ENCODE measurements at regions not wholly inside any gene's neighbourhood (a gene's known extent, or its start where the extent isn't known, plus 50 kb on each side); places are given as distances from the start of the nearest gene placed in this dataset.
"Not testable (repeated sequence)": the region's sequence is repeated elsewhere in the genome, so short reads cannot be mapped to it uniquely, and the experiment has no call there.

DNA sequence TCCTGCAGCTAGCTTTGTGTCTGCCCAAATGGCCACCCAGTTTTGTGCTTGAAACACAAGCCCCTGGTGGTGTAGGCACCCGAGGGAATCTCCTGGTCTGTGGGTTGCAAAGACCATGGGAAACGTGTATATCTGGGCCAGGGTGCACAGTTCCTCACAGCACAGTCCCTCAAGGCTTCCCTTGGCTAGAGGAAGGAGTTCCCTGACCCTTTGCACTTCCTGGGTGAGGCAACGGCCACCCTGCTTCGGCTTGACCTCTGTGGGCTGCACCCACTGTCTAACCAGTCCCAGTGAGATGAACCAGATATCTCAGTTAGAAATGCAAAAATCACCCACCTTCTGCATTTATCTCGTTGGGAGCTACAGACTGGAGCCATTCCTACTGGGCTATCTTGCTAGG is 865.0 kb upstream of the ACO1 start:
- Histone ChIP-seq H3K27me3 (replicated peaks; ENCODE audit: control insufficient read depth, insufficient read depth, low read length) (no peaks in the 10 kb centered on the region), H3K9ac (ENCODE audit: low read length) (no peak overlapping the region), H3K9me3 (ENCODE audit: control insufficient read depth, low read length) (no peaks in the 10 kb centered on the region), H3K4me1 (ENCODE audit: control insufficient read depth, insufficient read depth, low read length) (no peaks in the 10 kb centered on the region), H3K4me3 (ENCODE audit: low read length) (no peak overlapping the region), H3K36me3 (ENCODE audit: control insufficient read depth, insufficient read depth, low read length, severe bottlenecking) (no peaks in the 10 kb centered on the region)
- DNase-seq (ENCODE audit: low read depth), result no peak

DNA sequence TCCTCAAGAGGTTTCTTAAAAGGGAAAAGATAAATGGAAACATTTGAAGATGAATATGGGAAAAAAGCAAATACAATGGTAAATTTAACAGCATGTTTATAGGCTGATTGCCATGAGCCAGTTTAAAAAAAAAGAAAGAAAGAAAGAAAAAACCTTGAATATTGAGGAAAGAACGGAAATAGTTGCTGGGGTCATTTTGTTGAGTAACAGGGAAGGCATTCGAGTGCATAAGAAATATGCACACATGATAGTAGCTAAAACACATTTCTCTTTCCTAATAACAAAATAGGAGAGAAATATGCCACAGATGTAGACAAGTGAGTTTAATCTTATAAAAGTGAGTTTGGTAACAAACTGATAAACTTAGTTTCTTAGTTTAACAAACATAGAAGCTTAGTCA is 864.6 kb upstream of the ACO1 start:
- no peak overlapping the region for H3K9ac ChIP-seq (ENCODE audit: low read length)
- H3K36me3 ChIP-seq (ENCODE audit: control insufficient read depth, insufficient read depth, low read length, severe bottlenecking), result no peaks in the 10 kb centered on the region
- DNase-seq (ENCODE audit: low read depth), result peak; percentile 49
- no peaks in the 10 kb centered on the region for H3K9me3 ChIP-seq (ENCODE audit: control insufficient read depth, low read length)
- no peaks in the 10 kb centered on the region for H3K4me1 ChIP-seq (ENCODE audit: control insufficient read depth, insufficient read depth, low read length)
- H3K4me3 ChIP-seq (ENCODE audit: low read length), result no peak overlapping the region
- no peaks in the 10 kb centered on the region for H3K27me3 ChIP-seq (replicated peaks; ENCODE audit: control insufficient read depth, insufficient read depth, low read length)

DNA sequence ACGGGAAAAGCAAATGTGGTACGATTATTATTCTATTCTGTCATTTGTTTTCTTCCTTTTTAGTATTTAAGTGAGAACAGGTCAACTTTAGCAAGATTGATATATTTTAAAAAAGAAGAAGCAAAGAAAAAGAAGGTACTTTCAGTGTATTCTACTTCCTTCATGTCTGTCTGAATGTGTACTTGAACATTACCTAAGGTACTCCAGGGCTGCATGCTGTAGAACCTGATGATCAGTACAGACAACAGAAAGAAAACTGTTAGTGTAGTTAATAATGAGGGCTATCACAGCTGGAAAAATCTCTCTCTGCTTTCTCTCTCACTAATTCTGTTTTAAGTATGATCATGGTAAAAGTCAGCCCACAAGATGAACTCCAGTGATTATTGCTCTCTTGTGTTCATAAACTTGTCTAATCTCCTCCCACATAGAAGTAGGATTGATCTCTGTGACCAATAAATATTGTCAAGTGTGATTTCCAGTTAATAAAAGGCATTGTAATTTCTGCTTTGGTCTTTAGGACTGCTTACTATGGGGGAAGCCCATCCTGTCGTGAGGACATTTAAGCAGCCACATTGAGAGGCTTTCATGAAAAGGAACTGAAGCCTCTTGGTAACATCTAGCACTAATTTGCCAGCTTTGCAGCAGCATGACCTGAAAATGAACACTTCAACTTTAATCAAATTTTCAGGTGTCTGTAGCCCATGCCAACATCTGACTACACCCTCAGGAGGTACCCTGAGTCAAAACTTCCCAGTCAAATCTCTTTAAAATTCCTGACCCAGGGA is 864.0 kb upstream of the ACO1 start:
- Histone ChIP-seq H3K9me3 (ENCODE audit: control insufficient read depth, low read length) (peaks cover 3% of the 10 kb centered on the region), H3K27me3 (replicated peaks; ENCODE audit: control insufficient read depth, insufficient read depth, low read length) (no peaks in the 10 kb centered on the region), H3K9ac (ENCODE audit: low read length) (no peak overlapping the region), H3K4me3 (ENCODE audit: low read length) (no peak overlapping the region), H3K4me1 (ENCODE audit: control insufficient read depth, insufficient read depth, low read length) (no peaks in the 10 kb centered on the region), H3K36me3 (ENCODE audit: control insufficient read depth, insufficient read depth, low read length, severe bottlenecking) (no peaks in the 10 kb centered on the region)
- DNase-seq (ENCODE audit: low read depth), result no peak

DNA sequence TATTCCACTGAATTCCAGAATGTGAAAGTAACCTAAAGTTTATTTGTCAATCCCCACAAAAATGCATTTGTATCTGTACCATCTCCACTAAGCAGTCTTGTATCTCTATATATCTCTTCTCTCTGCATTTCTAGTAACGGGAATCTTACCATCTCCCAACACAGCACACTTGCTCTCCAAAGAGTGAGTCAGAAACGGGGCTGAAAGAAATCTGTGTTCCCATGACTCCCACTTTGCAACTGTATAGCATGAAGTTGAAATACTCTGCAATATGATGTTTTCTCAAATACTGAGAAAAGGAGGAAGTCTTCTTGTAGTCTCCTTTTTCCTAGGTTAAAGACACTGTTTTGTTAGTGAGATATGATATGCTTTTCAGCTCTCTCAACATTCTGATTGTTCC is 848.8 kb upstream of the ACO1 start:
- no peaks in the 10 kb centered on the region for H3K36me3 ChIP-seq (ENCODE audit: control insufficient read depth, insufficient read depth, low read length, severe bottlenecking)
- no peak overlapping the region for H3K4me3 ChIP-seq (ENCODE audit: low read length)
- no peaks in the 10 kb centered on the region for H3K27me3 ChIP-seq (replicated peaks; ENCODE audit: control insufficient read depth, insufficient read depth, low read length)
- peak; percentile 15 for DNase-seq (ENCODE audit: low read depth)
- H3K9me3 ChIP-seq (ENCODE audit: control insufficient read depth, low read length), result no peaks in the 10 kb centered on the region
- H3K9ac ChIP-seq (ENCODE audit: low read length), result no peak overlapping the region
- no peaks in the 10 kb centered on the region for H3K4me1 ChIP-seq (ENCODE audit: control insufficient read depth, insufficient read depth, low read length)

DNA sequence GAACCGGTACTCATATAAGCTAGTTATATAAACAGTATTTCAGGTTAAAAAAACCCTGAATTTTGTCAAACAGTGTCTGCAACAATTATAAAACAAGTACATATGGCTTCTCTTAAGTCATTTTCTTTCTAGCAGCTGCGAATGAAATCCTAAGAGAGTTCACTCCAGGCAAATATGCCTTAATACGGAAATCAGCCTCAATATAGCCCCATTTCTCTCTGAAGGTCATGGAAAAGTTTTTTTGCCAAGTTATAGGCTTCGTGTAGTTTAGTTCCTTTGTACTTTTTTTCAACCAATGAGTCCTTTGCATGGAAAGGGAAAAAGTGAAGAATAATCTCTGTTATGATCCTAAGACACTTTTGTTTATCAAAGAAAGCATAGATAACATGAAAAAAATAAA is 848.0 kb upstream of the ACO1 start:
- Histone ChIP-seq H3K36me3 (ENCODE audit: control insufficient read depth, insufficient read depth, low read length, severe bottlenecking) (no peaks in the 10 kb centered on the region), H3K4me1 (ENCODE audit: control insufficient read depth, insufficient read depth, low read length) (peaks cover 1% of the 10 kb centered on the region)
- no peak for DNase-seq (ENCODE audit: low read depth)

DNA sequence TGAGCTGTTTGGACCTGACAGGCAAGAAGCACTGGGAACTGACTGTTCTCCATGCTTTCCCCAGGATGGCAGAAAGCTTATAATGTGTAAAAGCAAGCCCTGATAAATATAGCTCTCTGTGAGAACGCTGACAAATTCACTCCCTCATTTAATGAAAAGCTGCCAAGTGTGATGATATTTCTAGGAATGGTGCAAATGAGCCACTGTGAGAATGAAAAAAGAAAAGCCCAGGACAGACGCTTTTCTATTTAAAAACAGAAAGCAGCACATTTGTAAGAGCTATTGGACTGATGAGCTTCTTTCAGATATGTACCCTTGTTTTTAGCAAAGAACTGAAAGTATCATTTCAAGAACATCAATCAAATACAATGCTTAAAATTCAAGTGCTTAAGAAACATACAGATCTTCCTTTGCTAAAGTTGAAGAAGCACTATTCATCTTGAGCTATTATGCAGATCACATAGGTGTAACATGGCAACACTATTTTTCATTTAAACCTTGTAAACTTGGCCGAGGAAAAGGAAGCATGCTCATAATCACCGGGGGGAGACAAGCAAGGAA is 842.6 kb upstream of the ACO1 start:
- DNase-seq (ENCODE audit: low read depth), result peak; percentile 5
- Histone ChIP-seq H3K4me1 (ENCODE audit: control insufficient read depth, insufficient read depth, low read length) (peaks cover 15% of the 10 kb centered on the region), H3K9ac (ENCODE audit: low read length) (no peak overlapping the region), H3K36me3 (ENCODE audit: control insufficient read depth, insufficient read depth, low read length, severe bottlenecking) (no peaks in the 10 kb centered on the region), H3K9me3 (ENCODE audit: control insufficient read depth, low read length) (no peaks in the 10 kb centered on the region), H3K27me3 (replicated peaks; ENCODE audit: control insufficient read depth, insufficient read depth, low read length) (no peaks in the 10 kb centered on the region), H3K4me3 (ENCODE audit: low read length) (peak overlapping the region; percentile 2)

More for the DNA sequence above, 848.0 kb upstream of the ACO1 start:
- H3K27me3 ChIP-seq (replicated peaks; ENCODE audit: control insufficient read depth, insufficient read depth, low read length), result no peaks in the 10 kb centered on the region
- no peaks in the 10 kb centered on the region for H3K9me3 ChIP-seq (ENCODE audit: control insufficient read depth, low read length)
- no peak overlapping the region for H3K9ac ChIP-seq (ENCODE audit: low read length)
- H3K4me3 ChIP-seq (ENCODE audit: low read length), result no peak overlapping the region

DNA sequence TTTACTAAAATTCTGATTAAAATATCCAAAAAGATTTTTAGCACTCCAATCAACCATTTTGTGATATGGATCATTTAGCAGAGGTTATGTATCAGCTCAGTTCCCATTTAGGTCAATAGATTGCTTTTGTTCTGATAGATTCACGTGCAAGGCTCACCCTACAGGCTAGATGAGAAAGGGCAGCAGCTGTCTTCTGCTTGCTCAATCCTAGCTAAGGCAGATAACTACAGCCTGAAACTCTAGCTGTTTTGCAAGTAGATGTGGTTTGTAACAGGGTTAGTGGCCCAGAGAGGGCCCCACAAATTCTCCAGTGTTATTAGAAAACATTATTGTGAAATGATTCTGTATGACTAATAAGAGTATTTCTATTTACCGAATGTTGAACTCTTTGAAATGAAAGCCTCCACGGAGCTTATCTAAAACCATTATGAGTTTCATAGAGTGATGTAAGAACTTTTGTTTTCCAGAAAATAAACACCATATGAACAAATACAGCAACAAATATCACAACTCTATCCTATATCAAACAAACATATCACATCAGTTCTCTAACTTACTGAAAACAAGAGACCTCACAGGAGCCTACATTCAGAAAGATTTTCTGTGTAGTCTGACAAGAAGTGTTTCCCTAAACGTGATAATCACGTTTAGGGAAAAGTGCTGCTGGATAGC is 841.9 kb upstream of the ACO1 start:
- Histone ChIP-seq H3K27me3 (replicated peaks; ENCODE audit: control insufficient read depth, insufficient read depth, low read length) (no peaks in the 10 kb centered on the region), H3K36me3 (ENCODE audit: control insufficient read depth, insufficient read depth, low read length, severe bottlenecking) (no peaks in the 10 kb centered on the region), H3K9ac (ENCODE audit: low read length) (no peak overlapping the region), H3K9me3 (ENCODE audit: control insufficient read depth, low read length) (no peaks in the 10 kb centered on the region), H3K4me3 (ENCODE audit: low read length) (peak overlapping the region; percentile 9), H3K4me1 (ENCODE audit: control insufficient read depth, insufficient read depth, low read length) (peaks cover 15% of the 10 kb centered on the region)
- DNase-seq (ENCODE audit: low read depth), result peak; percentile 86

DNA sequence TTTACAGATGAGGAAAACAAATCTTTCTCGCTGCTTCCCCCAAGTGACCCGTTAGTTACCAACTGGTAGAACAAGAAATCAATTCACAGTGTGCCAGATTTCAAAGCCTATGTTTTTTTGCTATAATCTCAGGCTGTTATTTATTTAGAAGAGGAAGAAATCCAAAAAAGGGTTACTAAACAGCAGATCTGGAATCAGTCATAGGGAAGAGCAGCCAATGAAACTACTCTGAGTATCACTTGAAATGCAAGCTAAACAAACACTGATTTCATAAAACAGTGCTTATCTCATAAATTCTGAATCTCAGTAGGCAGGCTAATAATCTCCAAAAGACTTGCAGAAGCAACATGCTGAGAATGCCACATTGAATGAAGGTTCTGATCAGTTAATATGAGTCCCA is 829.5 kb upstream of the ACO1 start:
- H3K36me3 ChIP-seq (ENCODE audit: control insufficient read depth, insufficient read depth, low read length, severe bottlenecking), result no peaks in the 10 kb centered on the region
- DNase-seq (ENCODE audit: low read depth), result no peak

DNA sequence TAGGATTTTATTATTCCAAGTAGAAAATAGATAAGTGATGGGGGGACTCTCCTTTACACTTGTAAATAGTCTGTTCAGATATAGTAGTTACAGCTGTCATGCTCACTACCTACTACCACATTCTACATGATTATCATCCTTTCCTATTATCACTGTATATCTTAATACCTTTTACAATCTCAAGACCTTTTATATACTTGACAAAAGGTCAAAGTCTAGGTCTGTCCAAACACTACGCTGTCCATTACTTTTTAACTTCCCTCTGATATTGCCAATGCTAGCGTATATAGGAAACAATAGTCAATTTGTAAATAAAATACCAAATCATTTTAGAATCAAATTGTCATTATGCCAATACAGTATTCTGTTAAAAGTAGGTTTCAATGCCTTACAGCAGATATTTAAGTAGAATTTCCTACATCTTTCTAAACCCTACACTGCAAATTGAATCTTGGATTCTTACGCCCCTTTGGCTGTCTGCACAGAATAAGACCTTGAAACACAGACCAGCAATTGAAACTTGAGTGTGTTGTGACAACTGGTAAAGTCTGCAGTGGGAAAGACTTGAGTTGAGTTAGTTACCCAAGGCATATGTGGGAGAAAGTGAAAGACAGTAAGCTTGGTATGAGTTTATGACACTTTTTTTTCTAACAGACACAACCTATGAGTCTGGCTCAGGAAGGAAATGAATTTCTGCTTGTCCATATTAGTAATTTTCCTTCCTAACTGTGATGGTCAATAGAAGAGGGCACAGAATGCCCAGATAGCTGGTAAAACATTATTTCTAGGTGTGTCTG is 827.6 kb upstream of the ACO1 start:
- no peak overlapping the region for H3K9ac ChIP-seq (ENCODE audit: low read length)
- no peaks in the 10 kb centered on the region for H3K36me3 ChIP-seq (ENCODE audit: control insufficient read depth, insufficient read depth, low read length, severe bottlenecking)
- H3K4me3 ChIP-seq (ENCODE audit: low read length), result no peak overlapping the region
- no peak for DNase-seq (ENCODE audit: low read depth)
- no peaks in the 10 kb centered on the region for H3K4me1 ChIP-seq (ENCODE audit: control insufficient read depth, insufficient read depth, low read length)
- H3K27me3 ChIP-seq (replicated peaks; ENCODE audit: control insufficient read depth, insufficient read depth, low read length), result no peaks in the 10 kb centered on the region
- H3K9me3 ChIP-seq (ENCODE audit: control insufficient read depth, low read length), result no peaks in the 10 kb centered on the region

More for the DNA sequence above, 829.5 kb upstream of the ACO1 start:
- no peaks in the 10 kb centered on the region for H3K9me3 ChIP-seq (ENCODE audit: control insufficient read depth, low read length)
- no peaks in the 10 kb centered on the region for H3K27me3 ChIP-seq (replicated peaks; ENCODE audit: control insufficient read depth, insufficient read depth, low read length)
- no peak overlapping the region for H3K9ac ChIP-seq (ENCODE audit: low read length)
- H3K4me1 ChIP-seq (ENCODE audit: control insufficient read depth, insufficient read depth, low read length), result no peaks in the 10 kb centered on the region
- H3K4me3 ChIP-seq (ENCODE audit: low read length), result no peak overlapping the region

DNA sequence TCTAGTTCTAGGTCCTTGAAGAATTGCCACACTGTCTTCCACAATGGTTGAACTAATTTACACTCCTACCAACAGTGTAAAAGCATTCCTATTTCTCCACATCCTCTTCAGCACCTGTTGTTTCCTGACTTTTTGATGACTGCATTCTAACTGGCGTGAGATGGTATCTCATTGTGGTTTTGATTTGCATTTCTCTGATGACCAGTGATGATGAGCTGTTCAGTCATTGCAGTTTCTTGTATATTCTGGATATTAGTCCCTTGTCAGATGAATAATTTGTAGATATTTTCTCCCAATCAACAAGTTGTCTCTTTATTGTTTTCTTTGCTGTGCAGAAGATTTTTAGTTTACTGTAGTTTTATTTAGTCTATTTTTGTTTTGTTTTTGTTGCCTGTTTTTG is 812.3 kb upstream of the ACO1 start:
- DNase-seq (ENCODE audit: low read depth); H3K4me3 ChIP-seq (ENCODE audit: low read length); H3K9me3 ChIP-seq (ENCODE audit: control insufficient read depth, low read length); H3K27me3 ChIP-seq (replicated peaks; ENCODE audit: control insufficient read depth, insufficient read depth, low read length); H3K9ac ChIP-seq (ENCODE audit: low read length); H3K36me3 ChIP-seq (ENCODE audit: control insufficient read depth, insufficient read depth, low read length, severe bottlenecking); H3K4me1 ChIP-seq (ENCODE audit: control insufficient read depth, insufficient read depth, low read length): not testable (repeated sequence)

DNA sequence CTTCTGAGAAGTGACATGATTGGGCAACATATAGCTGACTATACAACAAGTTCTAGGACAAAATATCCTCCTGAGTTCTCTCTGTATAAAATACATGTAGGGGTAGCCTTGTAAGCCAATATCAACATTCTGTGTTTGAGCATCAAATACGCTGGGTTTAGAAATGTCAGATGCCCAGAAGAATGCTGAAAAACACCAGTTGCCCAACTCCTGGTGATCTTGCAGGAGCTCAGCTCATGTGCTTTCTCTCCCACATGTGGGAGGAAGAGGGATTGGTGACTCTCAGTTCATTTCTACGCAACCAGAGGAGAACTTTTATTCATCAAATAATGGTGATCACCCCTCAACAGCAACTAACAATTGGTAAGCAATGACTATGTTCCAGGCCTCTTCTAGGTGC is 810.9 kb upstream of the ACO1 start:
- no peaks in the 10 kb centered on the region for H3K9me3 ChIP-seq (ENCODE audit: control insufficient read depth, low read length)
- H3K27me3 ChIP-seq (replicated peaks; ENCODE audit: control insufficient read depth, insufficient read depth, low read length), result no peaks in the 10 kb centered on the region
- H3K36me3 ChIP-seq (ENCODE audit: control insufficient read depth, insufficient read depth, low read length, severe bottlenecking), result no peaks in the 10 kb centered on the region
- no peak overlapping the region for H3K4me3 ChIP-seq (ENCODE audit: low read length)
- H3K4me1 ChIP-seq (ENCODE audit: control insufficient read depth, insufficient read depth, low read length), result no peaks in the 10 kb centered on the region
- no peak for DNase-seq (ENCODE audit: low read depth)
- H3K9ac ChIP-seq (ENCODE audit: low read length), result no peak overlapping the region

Data from adipocyte (in vitro differentiated cells).